ENCODE measurements at regions not wholly inside any gene's neighbourhood (a gene's known extent, or its start where the extent isn't known, plus 50 kb on each side); places are given as distances from the start of the nearest gene placed in this dataset.

- Mint-ChIP-seq H3K4me1 (no peaks in the 10 kb centered on the region), H3K9me3 (peaks cover 10% of the 10 kb centered on the region), H3K4me3 (no peak overlapping the region), H3K27ac (no peak overlapping the region), H3K36me3 (no peaks in the 10 kb centered on the region)
- ATAC-seq (no peak), DNase-seq (ENCODE audit: low spot score in 2 of 2) (no peak)
Observed at GRCh38 chr7:84248267-84248666, 53.7 kb upstream of the SEMA3A start.

- no peaks in the 10 kb centered on the region for H3K4me1 Mint-ChIP-seq
- H3K27ac Mint-ChIP-seq, result no peak overlapping the region
- no peaks in the 10 kb centered on the region for H3K36me3 Mint-ChIP-seq
- no peak overlapping the region for H3K4me3 Mint-ChIP-seq
- no peak for ATAC-seq
- peaks cover 10% of the 10 kb centered on the region for H3K9me3 Mint-ChIP-seq
- no peak for DNase-seq (ENCODE audit: low spot score in 2 of 2)
Observed at GRCh38 chr7:84247591-84247990, 53.0 kb upstream of the SEMA3A start.

- no peaks in the 10 kb centered on the region for H3K4me1 Mint-ChIP-seq
- ATAC-seq (no peak), DNase-seq (ENCODE audit: low spot score in 2 of 2) (no peak)
- no peak overlapping the region for H3K4me3 Mint-ChIP-seq
- H3K9me3 Mint-ChIP-seq, result peaks cover 15% of the 10 kb centered on the region
- no peaks in the 10 kb centered on the region for H3K36me3 Mint-ChIP-seq
- no peak overlapping the region for H3K27ac Mint-ChIP-seq
Observed at GRCh38 chr7:84245835-84246234, 51.2 kb upstream of the SEMA3A start.

All from stimulated activated effector memory CD8-positive, alpha-beta T cell treated with anti-CD3 and anti-CD28 coated beads, Interleukin-12 subunit alpha, Interleukin-12 subunit beta, amount 100 ng/mL, for 72 hours (primary cell).